ENCODE measurements at regions not wholly inside any gene's neighbourhood (a gene's known extent, or its start where the extent isn't known, plus 50 kb on each side); places are given as distances from the start of the nearest gene placed in this dataset.
"Not testable (repeated sequence)": the region's sequence is repeated elsewhere in the genome, so short reads cannot be mapped to it uniquely, and the experiment has no call there.

- no peaks in the 10 kb centered on the region for H3K4me1 Mint-ChIP-seq
Observed at GRCh38 chr17:72462814-72463213, 342.0 kb downstream of the SOX9 start.

DNA sequence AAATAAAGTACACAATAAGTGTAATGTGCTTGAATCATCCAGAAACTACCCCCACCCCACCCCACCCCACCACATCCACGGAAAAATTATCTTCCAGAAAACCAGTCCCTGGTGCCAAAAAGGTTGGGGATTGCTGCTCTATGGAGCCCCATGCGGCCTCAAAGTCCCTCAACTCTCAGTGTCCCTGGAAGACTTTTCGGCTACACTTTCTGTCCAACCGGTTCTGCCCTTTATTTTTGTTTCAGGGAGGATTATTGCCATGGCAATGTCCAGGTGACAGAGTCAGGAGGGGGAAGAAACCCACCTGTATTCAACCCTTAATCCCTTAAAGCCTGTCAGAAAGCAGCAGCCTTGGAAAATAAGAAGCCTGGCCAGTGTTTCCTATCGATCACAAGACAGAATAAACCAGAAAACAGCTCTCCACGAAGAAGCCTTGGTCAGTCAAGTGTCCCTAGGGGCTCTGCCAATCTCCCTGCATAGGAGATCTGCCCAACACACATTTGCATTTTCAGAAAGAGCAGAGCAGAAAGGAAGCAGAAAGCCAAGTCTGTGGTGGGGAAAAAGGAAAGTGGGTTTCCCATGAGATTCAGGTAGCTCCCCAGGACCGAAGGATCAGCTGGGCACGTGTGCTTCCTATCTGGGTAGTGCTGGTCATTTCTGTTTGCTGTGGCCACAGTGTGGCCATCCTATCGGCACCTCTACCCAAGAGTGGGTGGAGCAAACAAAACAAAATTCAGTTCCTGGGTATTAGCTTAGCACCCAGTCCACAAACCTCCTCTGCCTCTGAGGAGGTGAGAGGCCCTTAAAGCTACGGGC is 342.7 kb downstream of the SOX9 start:
- Mint-ChIP-seq H3K27me3 (peaks cover 6% of the 10 kb centered on the region), H3K4me1 (no peaks in the 10 kb centered on the region), H3K27ac (no peak overlapping the region), H3K9me3 (no peaks in the 10 kb centered on the region), H3K4me3 (no peak overlapping the region), H3K36me3 (no peaks in the 10 kb centered on the region)

More at GRCh38 chr17:72462814-72463213, 342.0 kb downstream of the SOX9 start:
- H3K4me3 Mint-ChIP-seq: no peak overlapping the region
- peaks cover 6% of the 10 kb centered on the region for H3K27me3 Mint-ChIP-seq
- no peaks in the 10 kb centered on the region for H3K9me3 Mint-ChIP-seq
- H3K36me3 Mint-ChIP-seq: no peaks in the 10 kb centered on the region
- no peak overlapping the region for H3K27ac Mint-ChIP-seq

- H3K4me1 Mint-ChIP-seq, H3K27me3 Mint-ChIP-seq, H3K36me3 Mint-ChIP-seq, H3K9me3 Mint-ChIP-seq, H3K4me3 Mint-ChIP-seq, H3K27ac Mint-ChIP-seq: not testable (repeated sequence)
Observed at GRCh38 chr17:72464221-72464620, 343.4 kb downstream of the SOX9 start.

DNA sequence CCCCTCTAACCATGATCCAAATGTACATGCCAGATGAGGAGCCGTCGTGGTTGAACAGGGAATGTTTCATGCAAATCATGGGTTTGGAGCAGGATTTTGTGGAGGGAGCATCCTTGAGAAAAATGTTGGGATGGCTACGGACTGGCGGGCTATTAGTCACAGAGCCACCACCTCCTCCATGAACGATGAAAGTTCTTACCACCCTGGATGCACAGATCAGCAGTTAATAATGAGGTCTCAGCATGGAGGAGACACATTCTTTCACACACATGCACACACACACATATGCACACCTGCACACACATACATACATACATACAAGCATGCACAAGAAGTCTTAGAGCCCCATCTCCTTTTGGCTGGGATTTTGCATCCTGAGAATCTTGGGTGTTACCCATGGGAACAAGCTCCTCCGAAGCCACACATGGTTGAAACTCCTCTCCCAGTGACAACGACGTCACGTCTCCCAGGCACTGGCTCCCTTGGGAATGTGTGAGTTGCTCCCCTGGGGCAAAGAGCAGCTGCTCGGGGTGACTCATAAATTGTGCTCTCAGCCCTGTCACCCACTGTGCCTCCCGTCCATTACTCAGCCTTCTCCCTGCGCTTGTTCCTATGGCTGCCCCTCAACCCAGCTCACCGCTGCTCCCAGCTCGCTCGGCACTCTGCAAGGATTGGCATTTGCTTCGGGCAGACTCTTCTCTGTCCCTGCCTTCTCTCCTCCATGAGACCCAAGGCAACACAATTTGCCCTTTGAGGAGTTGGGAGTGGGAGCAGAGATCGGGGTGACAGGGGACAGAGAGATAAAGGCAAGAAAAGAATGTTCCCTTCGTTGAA is 344.6 kb downstream of the SOX9 start:
- H3K27me3 Mint-ChIP-seq: peaks cover 6% of the 10 kb centered on the region
- H3K4me1 Mint-ChIP-seq: no peaks in the 10 kb centered on the region
- H3K36me3 Mint-ChIP-seq: no peaks in the 10 kb centered on the region
- H3K9me3 Mint-ChIP-seq: no peaks in the 10 kb centered on the region
- H3K4me3 Mint-ChIP-seq: no peak overlapping the region
- H3K27ac Mint-ChIP-seq: no peak overlapping the region

DNA sequence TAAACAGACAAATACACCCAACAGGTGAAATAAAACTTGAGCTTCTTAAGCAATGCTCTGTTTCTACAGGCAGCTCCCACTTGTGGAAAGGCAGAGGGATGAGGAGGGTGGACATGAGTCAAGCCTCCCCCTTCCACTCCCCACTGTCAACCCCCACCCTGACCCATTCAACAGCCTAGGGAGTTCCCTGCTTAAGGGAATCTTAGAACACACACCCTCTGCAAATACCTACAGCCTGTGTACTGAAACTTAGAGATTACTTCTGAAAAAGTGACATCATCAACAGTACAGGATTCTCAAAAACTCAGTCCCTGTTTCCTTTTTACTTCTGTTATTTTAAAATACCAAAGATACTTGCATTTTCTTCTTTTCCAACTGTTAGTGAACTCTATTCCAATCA is 345.4 kb downstream of the SOX9 start:
- no peak overlapping the region for H3K27ac Mint-ChIP-seq
- no peak overlapping the region for H3K4me3 Mint-ChIP-seq
- H3K4me1 Mint-ChIP-seq: no peaks in the 10 kb centered on the region
- no peaks in the 10 kb centered on the region for H3K9me3 Mint-ChIP-seq
- H3K27me3 Mint-ChIP-seq: peaks cover 4% of the 10 kb centered on the region
- H3K36me3 Mint-ChIP-seq: no peaks in the 10 kb centered on the region

GRCh38 chr17:72466606-72467005 is 345.8 kb downstream of the SOX9 start:
- Mint-ChIP-seq H3K4me1 (no peaks in the 10 kb centered on the region), H3K27ac (no peak overlapping the region), H3K27me3 (peaks cover 3% of the 10 kb centered on the region), H3K4me3 (no peak overlapping the region), H3K9me3 (no peaks in the 10 kb centered on the region), H3K36me3 (no peaks in the 10 kb centered on the region)

DNA sequence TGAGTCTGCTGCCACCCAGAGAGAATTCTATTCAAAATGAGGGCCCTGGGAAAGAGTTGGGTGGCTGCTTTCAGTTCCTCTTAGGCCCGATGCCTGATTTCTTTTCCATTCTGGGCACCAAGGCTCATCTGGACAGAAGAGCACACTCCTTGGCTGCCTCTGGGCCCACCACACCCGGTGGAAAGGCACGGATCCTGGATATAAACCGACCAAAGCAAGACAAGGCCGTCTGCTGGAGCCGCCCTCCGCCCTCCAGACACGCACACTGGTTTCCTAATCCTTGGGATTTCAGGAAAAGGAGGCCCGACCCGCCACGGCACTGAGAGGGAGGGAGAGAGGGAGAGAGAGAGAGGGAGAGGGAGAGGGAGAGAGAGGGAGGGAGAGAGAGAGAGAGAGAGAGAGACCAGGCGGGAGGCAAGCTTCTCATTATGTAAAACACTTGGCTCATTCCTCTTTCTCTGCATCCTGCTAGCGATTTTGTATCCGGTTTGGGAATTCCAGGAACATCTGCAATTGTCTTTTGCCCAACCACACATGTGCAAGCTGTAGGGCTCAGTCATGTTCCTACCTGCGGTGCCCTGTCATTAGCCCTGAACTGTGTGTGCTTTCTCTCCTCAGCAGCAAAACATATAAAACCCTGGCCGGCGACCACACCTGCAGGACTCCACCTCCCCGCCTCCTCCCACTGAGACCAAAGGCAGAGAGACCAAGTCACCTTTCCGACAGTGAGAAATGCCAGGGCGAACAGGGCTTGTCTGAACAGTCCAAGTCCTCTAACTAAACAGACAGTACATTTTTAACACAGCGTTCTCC is 347.2 kb downstream of the SOX9 start:
- Mint-ChIP-seq H3K27ac (no peak overlapping the region), H3K27me3 (peaks cover 3% of the 10 kb centered on the region), H3K4me3 (no peak overlapping the region), H3K36me3 (no peaks in the 10 kb centered on the region), H3K4me1 (no peaks in the 10 kb centered on the region), H3K9me3 (no peaks in the 10 kb centered on the region)

- Mint-ChIP-seq H3K27ac (no peak overlapping the region), H3K36me3 (no peaks in the 10 kb centered on the region), H3K9me3 (no peaks in the 10 kb centered on the region), H3K4me1 (no peaks in the 10 kb centered on the region), H3K4me3 (no peak overlapping the region), H3K27me3 (peaks cover 3% of the 10 kb centered on the region)
Observed at GRCh38 chr17:72468841-72469240, 348.0 kb downstream of the SOX9 start.

GRCh38 chr17:72470121-72470705 is 349.4 kb downstream of the SOX9 start:
- no peak overlapping the region for H3K4me3 Mint-ChIP-seq

DNA sequence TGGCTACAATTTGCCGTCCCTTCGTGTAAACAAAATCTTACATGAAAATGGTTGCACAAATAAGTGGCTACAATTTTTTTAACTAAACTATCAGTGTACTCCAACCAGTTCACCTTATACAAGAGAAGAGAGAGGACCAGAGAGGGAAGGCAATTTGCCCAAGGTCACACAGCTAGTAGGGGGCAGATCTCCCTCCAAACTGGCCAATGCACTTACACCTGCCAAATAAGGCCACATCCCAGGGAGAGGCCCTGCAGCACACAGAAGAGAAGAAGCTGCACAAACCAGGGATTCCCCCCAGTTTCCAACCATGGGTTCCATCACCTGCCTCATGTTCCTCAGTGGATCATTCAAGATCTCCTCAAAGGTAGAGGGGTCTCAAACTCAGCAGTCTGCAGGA is 349.9 kb downstream of the SOX9 start:
- Mint-ChIP-seq H3K27ac (no peak overlapping the region), H3K4me1 (no peaks in the 10 kb centered on the region), H3K9me3 (no peaks in the 10 kb centered on the region), H3K27me3 (peaks cover 4% of the 10 kb centered on the region), H3K4me3 (no peak overlapping the region), H3K36me3 (no peaks in the 10 kb centered on the region)

More at GRCh38 chr17:72470121-72470705, 349.4 kb downstream of the SOX9 start:
- H3K9me3 Mint-ChIP-seq: no peaks in the 10 kb centered on the region
- peaks cover 4% of the 10 kb centered on the region for H3K27me3 Mint-ChIP-seq
- no peaks in the 10 kb centered on the region for H3K36me3 Mint-ChIP-seq
- no peaks in the 10 kb centered on the region for H3K4me1 Mint-ChIP-seq
- no peak overlapping the region for H3K27ac Mint-ChIP-seq

DNA sequence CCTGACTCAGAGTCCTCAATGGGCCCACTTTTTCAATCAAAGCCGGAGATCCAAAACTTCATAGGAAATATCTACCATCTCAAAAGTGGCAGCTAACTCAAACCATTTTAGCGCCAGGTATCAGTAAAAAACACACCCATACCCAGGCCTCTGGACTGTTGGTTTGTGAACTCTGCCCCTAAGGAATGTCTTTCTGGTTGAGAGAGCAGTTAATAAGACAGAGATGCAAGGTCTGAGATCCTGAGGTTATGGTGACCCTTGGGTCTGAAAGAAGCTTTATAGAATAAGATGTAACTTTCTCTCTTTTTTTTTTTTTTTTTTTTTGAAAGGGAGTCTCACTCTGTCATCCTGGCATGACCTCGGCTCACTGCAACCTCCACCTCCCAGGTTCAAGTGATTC is 350.5 kb downstream of the SOX9 start:
- Mint-ChIP-seq H3K27me3 (peaks cover 4% of the 10 kb centered on the region), H3K4me3 (no peak overlapping the region), H3K27ac (no peak overlapping the region), H3K36me3 (no peaks in the 10 kb centered on the region), H3K4me1 (no peaks in the 10 kb centered on the region), H3K9me3 (no peaks in the 10 kb centered on the region)

GRCh38 chr17:72472106-72472505 is 351.3 kb downstream of the SOX9 start:
- Mint-ChIP-seq H3K36me3 (no peaks in the 10 kb centered on the region), H3K4me3 (no peak overlapping the region), H3K27ac (no peak overlapping the region), H3K27me3 (peaks cover 9% of the 10 kb centered on the region), H3K9me3 (no peaks in the 10 kb centered on the region), H3K4me1 (no peaks in the 10 kb centered on the region)

- not testable (repeated sequence) for H3K4me3 Mint-ChIP-seq, H3K27ac Mint-ChIP-seq, H3K36me3 Mint-ChIP-seq, H3K4me1 Mint-ChIP-seq, H3K9me3 Mint-ChIP-seq
- peaks cover 12% of the 10 kb centered on the region for H3K27me3 Mint-ChIP-seq
Observed at GRCh38 chr17:72472853-72473390, 352.1 kb downstream of the SOX9 start.

- Mint-ChIP-seq H3K36me3 (no peaks in the 10 kb centered on the region), H3K27ac (no peak overlapping the region), H3K4me1 (no peaks in the 10 kb centered on the region), H3K27me3 (peaks cover 14% of the 10 kb centered on the region), H3K9me3 (no peaks in the 10 kb centered on the region), H3K4me3 (no peak overlapping the region)
Observed at GRCh38 chr17:72474243-72474642, 353.4 kb downstream of the SOX9 start.

Data from activated naive CD4-positive, alpha-beta T cell treated with anti-CD3 and anti-CD28 coated beads, Interleukin-2, amount 50 U/mL, for 24 hours (primary cell).